NCI-H1436 (cell line): ENCODE measurements at regions not wholly inside any gene's neighbourhood (a gene's known extent, or its start where the extent isn't known, plus 50 kb on each side); places are given as distances from the start of the nearest gene placed in this dataset.

Source experiments
- DNase-seq: peaks from one replicate; lab custom pipeline; 2025; lab: John Stamatoyannopoulos, UW

GRCh38 chr14:86902176-86902950 lies 1090.6 kb downstream of the GALC start:
- DNase-seq: no peak

GRCh38 chr14:86897704-86898513 lies 1095.1 kb downstream of the GALC start:
- no peak for DNase-seq

- no peak for DNase-seq
Measured at GRCh38 chr14:86897224-86897623, 1095.8 kb downstream of the GALC start.

- no peak for DNase-seq
Measured at GRCh38 chr14:86896701-86897100, 1096.3 kb downstream of the GALC start.

GRCh38 chr14:86892152-86892956 lies 1100.6 kb downstream of the GALC start:
- DNase-seq: no peak

GRCh38 chr14:86885280-86885679 lies 1107.7 kb downstream of the GALC start:
- no peak for DNase-seq

GRCh38 chr14:86884498-86884897 lies 1108.5 kb downstream of the GALC start:
- DNase-seq: no peak

GRCh38 chr14:86882818-86883217 lies 1110.2 kb downstream of the GALC start:
- DNase-seq: no peak

- no peak for DNase-seq
Measured at GRCh38 chr14:86865934-86866333, 1127.0 kb downstream of the GALC start.

GRCh38 chr14:86858591-86858990 lies 1134.4 kb downstream of the GALC start:
- no peak for DNase-seq

- DNase-seq: no peak
Measured at GRCh38 chr14:86858031-86858430, 1135.0 kb downstream of the GALC start.

GRCh38 chr14:86852530-86852929 lies 1140.5 kb downstream of the GALC start:
- DNase-seq: no peak

- no peak for DNase-seq
Measured at GRCh38 chr14:86847140-86847539, 1145.8 kb downstream of the GALC start.

- no peak for DNase-seq
Measured at GRCh38 chr14:86838363-86838762, 1154.6 kb downstream of the GALC start.

GRCh38 chr14:86826661-86827060 lies 1166.3 kb downstream of the GALC start:
- DNase-seq: no peak

- no peak for DNase-seq
Measured at GRCh38 chr14:86824167-86824566, 1168.8 kb downstream of the GALC start.

- DNase-seq: no peak
Measured at GRCh38 chr14:86823581-86823980, 1169.4 kb downstream of the GALC start.

- no peak for DNase-seq
Measured at GRCh38 chr14:86815341-86815740, 1177.6 kb downstream of the GALC start.

- no peak for DNase-seq
Measured at GRCh38 chr14:86802726-86803125, 1190.3 kb downstream of the GALC start.

GRCh38 chr14:86799244-86799647 lies 1193.7 kb downstream of the GALC start:
- DNase-seq: no peak

- no peak for DNase-seq
Measured at GRCh38 chr14:86798330-86798729, 1194.7 kb downstream of the GALC start.

GRCh38 chr14:86797075-86797351 lies 1196.0 kb downstream of the GALC start:
- DNase-seq: no peak
